ENCODE measurements at regions not wholly inside any gene's neighbourhood (a gene's known extent, or its start where the extent isn't known, plus 50 kb on each side); places are given as distances from the start of the nearest gene placed in this dataset.
"Not testable (repeated sequence)": the region's sequence is repeated elsewhere in the genome, so short reads cannot be mapped to it uniquely, and the experiment has no call there.

GRCh38 chr7:149650190-149650589 lies 123.2 kb downstream of the ZNF467 start:
- POLR2A ChIA-PET (ENCODE audit: partially characterized antibody) = interaction anchor here (1.1 to 1.4 kb wide), 2 partner anchors 8 to 73 kb away, joined by 3 read pairs; no protein-coding TSS in a partner anchor
- DNase-seq (ENCODE audit: low read depth in 1 of 2, low spot score in 2 of 2); H4K91ac ChIP-seq (replicated peaks; ENCODE audit: insufficient read length, low read length); H4K8ac ChIP-seq (ENCODE audit: extremely low read depth, insufficient read depth, low read length); H2BK5ac ChIP-seq (ENCODE audit: low read depth, low read length); H2AFZ ChIP-seq (ENCODE audit: low read length); H3K27me3 ChIP-seq (replicated peaks in 1 of 4; ENCODE audit: control insufficient read depth in 3 of 4, extremely low read depth in 1 of 4, insufficient read depth in 3 of 4, low read length in 3 of 4); H2BK15ac ChIP-seq (ENCODE audit: low read length); H4K20me1 ChIP-seq (replicated peaks in 1 of 2; ENCODE audit: control insufficient read depth in 1 of 2, insufficient read depth in 2 of 2, low read length in 2 of 2); H2BK12ac ChIP-seq (ENCODE audit: low read depth, low read length); FAIRE-seq; H3K9ac ChIP-seq (replicated peaks in 1 of 4; ENCODE audit: extremely low read depth in 1 of 4, low read depth in 3 of 4, low read length in 3 of 4); H3K4me2 ChIP-seq (ENCODE audit: insufficient read depth in 1 of 2, low read depth in 2 of 2, low read length in 2 of 2); H2BK120ac ChIP-seq (replicated peaks; ENCODE audit: low read depth, low read length); H3K36me3 ChIP-seq (ENCODE audit: control insufficient read depth in 2 of 4, insufficient read depth in 4 of 4, low read length in 3 of 4); H3K79me1 ChIP-seq (ENCODE audit: low read depth, low read length); H3K23ac ChIP-seq (ENCODE audit: insufficient read length); H3K4ac ChIP-seq (replicated peaks; ENCODE audit: insufficient read length, low read depth, low read length); H2AK5ac ChIP-seq (ENCODE audit: low read depth, low read length); H3K23me2 ChIP-seq (ENCODE audit: low read depth, low read length); H3K4me3 ChIP-seq (ENCODE audit: extremely low read depth in 1 of 4, insufficient read depth in 2 of 4, low read depth in 3 of 4, low read length in 4 of 4); H3K27ac ChIP-seq (ENCODE audit: low read depth, low read length); H4K5ac ChIP-seq (ENCODE audit: insufficient read length, low read depth, low read length); H3K56ac ChIP-seq (replicated peaks; ENCODE audit: insufficient read length, low read depth, low read length); H3K14ac ChIP-seq (ENCODE audit: insufficient read length); H3K4me1 ChIP-seq (replicated peaks in 1 of 4; ENCODE audit: control insufficient read depth in 3 of 4, insufficient read depth in 4 of 4, low read length in 3 of 4); H3K9me3 ChIP-seq (ENCODE audit: insufficient read depth in 2 of 2, low read depth in 1 of 2, low read length in 1 of 2); H2BK20ac ChIP-seq (ENCODE audit: low read length); H3K18ac ChIP-seq (ENCODE audit: extremely low read depth, low read length); H3K79me2 ChIP-seq (ENCODE audit: control insufficient read depth in 1 of 2, insufficient read depth in 2 of 2, low read length in 2 of 2): not testable (repeated sequence)
- CTCF ChIA-PET (ENCODE audit: partially characterized antibody) = interaction anchor here (1.0 to 3.8 kb wide), 4 partner anchors 12 to 149 kb away, joined by 3 to 18 read pairs (median 4); no protein-coding TSS in a partner anchor
- WGBS, 2 experiments (ENCODE audit: extremely low coverage in 1 of 2, insufficient coverage in 1 of 2, insufficient read length in 1 of 2, insufficient replicate concordance in 2 of 2, low coverage in 1 of 2, low lambda C conversion rate in 2 of 2, missing lambda C conversion rate in 1 of 2) = 84% methylated on average over 3 of the region's 3 CpGs; no CpG with 5 or more reads in 1 of the 2 experiments

Measured in H1 (cell line).